Heart left ventricle (tissue), 16 donors: ENCODE measurements at regions not wholly inside any gene's neighbourhood (a gene's known extent, or its start where the extent isn't known, plus 50 kb on each side); places are given as distances from the start of the nearest gene placed in this dataset.

Source experiments
- ATAC-seq, 4 donors: fragments of 200-7000 bp; cut with Tn5 transposase; one replicate each; pipeline ENCODE4 v1.9.1; 2020 to 2022; ENCODE audit warnings: moderate library complexity in 4 of 4, mild to moderate bottlenecking in 3 of 4, moderate number of reproducible peaks in 1 of 4
- DNase-seq, 5 donors: peaks; one replicate each; pipeline ENCODE4 v3.0.0-alpha.2; 2020
- H3K27ac ChIP-seq, 12 donors: fragments of 200-600 bp; sonication (generic) in 4 of 12; one replicate each; pipeline versions ENCODE4 v1.5.0 to v1.8.0; 2016 to 2022; ENCODE audit warnings: mild to moderate bottlenecking in 2 of 12
- H3K27me3 ChIP-seq, 9 donors: fragments of 200-600 bp; sonication (generic) in 2 of 9; one replicate each; pipeline versions ENCODE4 v1.5.1 to v1.8.0; 2016 to 2022; ENCODE audit warnings: mild to moderate bottlenecking in 3 of 9
- H3K36me3 ChIP-seq, 9 donors: fragments of 200-600 bp; sonication (generic) in 2 of 9; one replicate each; pipeline versions ENCODE4 v1.5.0 to v1.8.0; 2018 to 2022; ENCODE audit warnings: mild to moderate bottlenecking in 2 of 9
- H3K4me1 ChIP-seq, 12 donors: fragments of 200-600 bp; sonication (generic) in 4 of 12; one replicate each; pipeline versions ENCODE4 v1.5.0 to v1.8.0; 2016 to 2022; ENCODE audit warnings: mild to moderate bottlenecking in 3 of 12
- H3K4me3 ChIP-seq, 12 donors: fragments of 200-600 bp; sonication (generic) in 4 of 12; one replicate each; pipeline versions ENCODE4 v1.5.0 to v1.8.0; 2017 to 2022; ENCODE audit warnings: mild to moderate bottlenecking in 9 of 12, moderate library complexity in 4 of 12
- H3K9me3 ChIP-seq, 12 donors: fragments of 200-600 bp; sonication (generic) in 4 of 12; one replicate each; pipeline versions ENCODE4 v1.5.0 to v1.8.0; 2016 to 2022; ENCODE audit warnings: mild to moderate bottlenecking in 1 of 12
- CTCF ChIP-seq, 12 donors: fragments of 200-600 bp; sonication (generic) in 4 of 12; IDR thresholded peaks; one replicate each; pipeline versions ENCODE4 v1.5.0 to v1.8.0; 2018 to 2022; ENCODE audit warnings: antibody characterized with exemption in 12 of 12, mild to moderate bottlenecking in 5 of 12
- POLR2A ChIP-seq, 2 donors: fragments of 450-650 bp; IDR thresholded peaks; one replicate each; pipeline ENCODE4 v1.6.1; 2017; ENCODE audit warnings: antibody characterized with exemption in 2 of 2, mild to moderate bottlenecking in 2 of 2, moderate library complexity in 2 of 2
- WGBS, 4 donors: extraction: QIAGEN DNeasy Blood & Tissue Kit in 2 of 4; methylation state at CpG; one replicate each; pipeline versions ENCODE4 v1.1.5 to v1.1.7; 2013 to 2018; 5-methylcytosine and 5-hydroxymethylcytosine counted together
- intact Hi-C, 10 donors: fragments of 100-400 bp; cut with DNase I; formaldehyde crosslinking; loops; one replicate each; pipeline versions ENCODE4 v1.11.1 to v1.14.2; 2022
- donor health status: ischemic (EF 13 %, LVEDD 7.1; RV severe dilation, severe dysfunction).
- donor health status: healthy with polysubstance abuse.
- donor health status: DM: no; HTN: yes; CAD: no.
- donor health status: DM: no; HTN: no; CAD: no.
- donor health status: ischemic (EF 25% LVEDD 6.9; RV normal size, moderate dysfunction).
- donor health status: ischemic (EF 25% LVEDD 5.7; RV mildly dilated, moderate dysfunction).
- donor health status: healthy.
- donor health status: DM: yes; HTN: yes; CAD: no.
- donor health status: ischemic (EF 35%, LVEDD 5.7; RV mildly dilated, moderate dysfunction).
- donor health status: nonischemic (EF 11% LVEDD 7.7; RV severe dilation, severe dysfunction).
- donor health status: DM: yes; HTN: yes; CAD: no.
- donor health status: PGD.
- donor health status: ischemic (EF 29% LVEDD 5.4; RV normal size, mild dysfunction).
- donor health status: nonischemic (EF 23%, LVEDD 6.1; RV moderate dilation, normal function).

GRCh38 chr6:43986177-43986825, 141.0 kb downstream of the MRPL14 start:
- DNase-seq (no peak), ATAC-seq (peak in 1 of 4 donors; percentile 16)
- Histone ChIP-seq H3K9me3 (no peaks in the 10 kb centered on the region), H3K36me3 (no peaks in the 10 kb centered on the region), H3K4me1 (peaks cover 0 to 38% (median 14%) of the 10 kb centered on the region in 12 donors), H3K27me3 (no peaks in the 10 kb centered on the region), H3K27ac (peak overlapping the region in 1 of 12 donors; percentile 40), H3K4me3 (no peak overlapping the region)
- TF ChIP-seq POLR2A (IDR thresholded peaks at IDR 0.05) (no peak), CTCF (IDR thresholded peaks at IDR 0.05) (no peak)
- intact Hi-C loops: no loop called here
- 46 to 77% (median 59%) methylated on average over 5 to 7 of the region's 7 CpGs for WGBS, 4 donors

DNA sequence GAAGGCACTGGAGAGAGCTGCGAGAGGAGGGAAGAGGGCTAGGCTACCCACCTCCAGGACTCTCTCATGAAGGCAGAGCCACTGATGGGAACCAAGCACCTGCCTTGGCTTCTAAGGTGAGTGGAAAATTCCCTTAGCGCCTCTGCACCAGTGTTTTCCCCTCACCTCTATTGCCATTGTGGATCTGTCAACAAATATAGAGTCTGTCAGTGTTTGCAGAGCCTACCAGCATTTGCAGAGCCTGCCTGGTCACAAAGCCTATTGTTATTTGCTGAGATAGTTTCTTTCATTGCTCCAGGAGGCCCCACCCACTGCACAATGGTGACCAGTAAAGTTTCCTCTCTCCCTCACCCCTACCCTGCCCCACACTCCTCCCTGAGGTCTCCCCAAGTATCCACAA, 141.9 kb downstream of the MRPL14 start:
- no peak for TF ChIP-seq CTCF (IDR thresholded peaks at IDR 0.05)
- TF ChIP-seq POLR2A (IDR thresholded peaks at IDR 0.05): no peak
- H3K9me3 ChIP-seq: no peaks in the 10 kb centered on the region
- H3K4me3 ChIP-seq: no peak overlapping the region
- ATAC-seq (no peak), DNase-seq (no peak)
- no peaks in the 10 kb centered on the region for H3K36me3 ChIP-seq
- no peaks in the 10 kb centered on the region for H3K27me3 ChIP-seq
- intact Hi-C loops: no loop called here
- H3K27ac ChIP-seq: no peak overlapping the region
- WGBS, 4 donors: 83 to 100% (median 89%) methylated on average over 1 to 2 of the region's 2 CpGs
- peaks cover 0 to 29% (median 8%) of the 10 kb centered on the region in 12 donors for H3K4me1 ChIP-seq

DNA sequence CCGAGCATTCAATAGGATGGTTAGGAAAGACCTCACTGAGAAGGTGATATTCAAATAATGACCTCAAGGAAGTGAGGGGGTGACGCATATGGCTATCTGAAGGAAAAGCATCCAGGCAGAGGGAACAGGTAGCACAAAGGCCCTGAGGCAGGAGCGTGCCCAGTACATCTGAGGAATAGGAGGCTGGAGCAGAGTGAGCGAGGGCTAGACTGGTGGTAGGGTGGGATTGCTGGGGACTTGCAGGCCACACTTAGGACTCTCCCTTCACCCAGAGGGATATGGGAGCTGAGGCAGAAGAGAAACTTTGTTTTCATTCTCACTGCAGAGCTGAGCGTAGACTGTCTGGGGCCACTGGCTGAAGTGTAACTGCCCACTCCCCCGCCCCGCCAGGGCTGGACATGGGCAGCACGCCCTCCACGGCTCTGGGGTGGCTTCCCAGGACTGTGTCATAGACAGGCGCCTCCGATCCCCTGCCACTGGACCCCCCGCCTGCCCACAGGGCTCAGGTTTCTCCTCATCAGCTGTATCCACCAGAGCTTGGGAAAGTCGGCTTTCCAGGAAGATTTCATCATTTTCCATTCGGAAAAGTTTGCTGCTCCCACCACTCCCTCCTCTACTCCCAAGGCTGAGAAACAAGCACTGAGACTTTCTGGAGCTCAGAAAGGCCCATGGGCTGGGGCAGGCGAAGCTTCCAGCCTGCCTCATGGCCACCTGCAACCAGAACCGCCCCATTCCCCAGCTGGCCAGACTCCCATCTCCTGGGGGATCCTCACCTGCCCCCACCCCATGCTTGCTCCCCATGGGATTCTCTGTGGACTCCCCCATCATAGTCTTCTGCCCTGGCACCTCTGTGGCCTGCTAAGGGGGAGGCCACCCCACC, 142.6 kb downstream of the MRPL14 start:
- H3K4me3 ChIP-seq: no peak overlapping the region
- TF ChIP-seq CTCF (IDR thresholded peaks at IDR 0.05) (no peak), POLR2A (IDR thresholded peaks at IDR 0.05) (no peak)
- ATAC-seq: peak in 2 of 4 donors; percentile 7 to 11
- DNase-seq: no peak
- intact Hi-C loops: no loop called here
- H3K4me1 ChIP-seq: peaks cover 0 to 22% (median 3%) of the 10 kb centered on the region in 12 donors
- no peaks in the 10 kb centered on the region for H3K27me3 ChIP-seq
- no peaks in the 10 kb centered on the region for H3K36me3 ChIP-seq
- 84 to 88% (median 85%) methylated on average over 15 to 16 of the region's 16 CpGs for WGBS, 4 donors
- no peak overlapping the region for H3K27ac ChIP-seq
- no peaks in the 10 kb centered on the region for H3K9me3 ChIP-seq

- Histone ChIP-seq H3K27ac (peak overlapping the region in 1 of 12 donors; percentile 45), H3K4me3 (no peak overlapping the region), H3K9me3 (no peaks in the 10 kb centered on the region), H3K36me3 (no peaks in the 10 kb centered on the region), H3K27me3 (no peaks in the 10 kb centered on the region), H3K4me1 (peaks cover 0 to 18% (median 0%) of the 10 kb centered on the region in 12 donors)
- no peak for TF ChIP-seq CTCF (IDR thresholded peaks at IDR 0.05)
- no peak for TF ChIP-seq POLR2A (IDR thresholded peaks at IDR 0.05)
- ATAC-seq: no peak
- intact Hi-C loops: no loop called here
- 70 to 81% (median 76%) methylated on average over 7 of the region's 7 CpGs for WGBS, 4 donors
- no peak for DNase-seq
Measured at GRCh38 chr6:43983632-43984031, 143.6 kb downstream of the MRPL14 start.
